H1 (cell line): ENCODE measurements at regions not wholly inside any gene's neighbourhood (a gene's known extent, or its start where the extent isn't known, plus 50 kb on each side); places are given as distances from the start of the nearest gene placed in this dataset.

Source experiments
- CBX8 ChIP-seq: fragments of 300-800, 300-1000 bp; sonication (generic); IDR thresholded peaks from 2 replicates; pipeline ENCODE4 v1.7.1; 2016; ENCODE audit warnings: low read depth, low read length, borderline replicate concordance
- CREB1 ChIP-seq: IDR thresholded peaks from 2 replicates; pipeline ENCODE4 v1.6.1; 2012; ENCODE audit warnings: inconsistent platforms
- CTCF ChIP-seq, 3 experiments: IDR thresholded peaks; 1 replicate in 2 of 3; 2 replicates in 1 of 3; pipeline versions ENCODE4 v1.5.1 to v1.6.1; 2011; ENCODE audit warnings: low read length in 3 of 3, mild to moderate bottlenecking in 3 of 3, inconsistent platforms in 2 of 3, low read depth in 1 of 3, moderate library complexity in 1 of 3; ENCODE audit not compliant: insufficient read depth in 1 of 3; ENCODE audit errors: control extremely low read depth in 1 of 3
- EZH2 ChIP-seq: fragments of 200-600 bp; sonication (generic); IDR thresholded peaks from 2 replicates; pipeline ENCODE4 v1.7.1; 2012; ENCODE audit warnings: low read depth, mild to moderate bottlenecking, moderate library complexity, low read length, inconsistent platforms; ENCODE audit not compliant: severe bottlenecking
- MAX ChIP-seq: IDR thresholded peaks from 2 replicates; pipeline ENCODE4 v1.6.1; 2012; ENCODE audit warnings: inconsistent platforms
- PHF8 ChIP-seq: fragments of 200-600 bp; sonication (generic); conservative IDR thresholded peaks from 2 replicates; pipeline ENCODE4 v1.7.1; 2012; ENCODE audit warnings: low read depth, mild to moderate bottlenecking, inconsistent platforms, low read length, moderate library complexity
- POLR2A ChIP-seq, 2 experiments: IDR thresholded peaks; 1 replicate in 1 of 2; 2 replicates in 1 of 2; pipeline ENCODE4 v1.6.1; 2011; ENCODE audit warnings: low read depth in 2 of 2, low read length in 2 of 2, mild to moderate bottlenecking in 2 of 2; ENCODE audit errors: control extremely low read depth in 1 of 2
- POLR2AphosphoS5 ChIP-seq: IDR thresholded peaks from 2 replicates; pipeline ENCODE4 v1.6.1; 2011; ENCODE audit warnings: low read depth, low read length

GRCh38 chr14:37932481-37932880, 275.2 kb upstream of the SSTR1 start:
- TF ChIP-seq POLR2A (IDR thresholded peaks at IDR 0.05; ENCODE audit: control extremely low read depth in 1 of 2, low read depth in 2 of 2, low read length in 2 of 2) (no peak), CTCF (IDR thresholded peaks at IDR 0.05; ENCODE audit: control extremely low read depth in 1 of 3, insufficient read depth in 1 of 3, low read depth in 1 of 3, low read length in 3 of 3) (no peak), EZH2 (no peak), PHF8 (no peak), CBX8 (no peak), CREB1 (no peak), MAX (no peak), POLR2AphosphoS5 (no peak)
